HepG2 (cell line): ENCODE measurements at regions not wholly inside any gene's neighbourhood (a gene's known extent, or its start where the extent isn't known, plus 50 kb on each side); places are given as distances from the start of the nearest gene placed in this dataset.

ENCODE experiments used
- EED ChIP-seq: sonication (generic); formaldehyde crosslinking; IDR thresholded peaks from 2 replicates; pipeline ENCODE4 v1.5.0; 2020; ENCODE audit warnings: mild to moderate bottlenecking, missing genetic modification reagents
- ELF4 ChIP-seq: sonication (generic); formaldehyde crosslinking; IDR thresholded peaks from 2 replicates; pipeline ENCODE4 v1.5.0; 2020; ENCODE audit warnings: missing genetic modification reagents, mild to moderate bottlenecking, moderate library complexity, borderline replicate concordance
- ERF ChIP-seq: IDR thresholded peaks from 2 replicates; pipeline ENCODE4 v1.6.1; 2018; ENCODE audit warnings: missing biosample characterization, missing genetic modification reagents
- FOXK1 ChIP-seq: sonication (generic); formaldehyde crosslinking; IDR thresholded peaks from 2 replicates; pipeline ENCODE4 v1.4.0; 2020; ENCODE audit warnings: low read depth, missing genetic modification reagents, borderline replicate concordance
- HNRNPLL ChIP-seq: fragments of 200-400 bp; formaldehyde crosslinking; IDR thresholded peaks from 2 replicates; pipeline ENCODE4 v1.6.1; 2017; ENCODE audit warnings: mild to moderate bottlenecking, low read depth, low read length; ENCODE audit not compliant: poor library complexity, severe bottlenecking
- MTA1 ChIP-seq: sonication (generic); formaldehyde crosslinking; IDR thresholded peaks from 2 replicates; pipeline ENCODE4 v1.4.0; 2020; ENCODE audit warnings: missing genetic modification reagents, mild to moderate bottlenecking, borderline replicate concordance
- MXD4 ChIP-seq: IDR thresholded peaks from 2 replicates; pipeline ENCODE4 v1.6.1; 2016; ENCODE audit warnings: mild to moderate bottlenecking, missing biosample characterization, missing genetic modification reagents
- NCOR1 ChIP-seq: fragments of 200-600 bp; sonication (generic); IDR thresholded peaks from 2 replicates; pipeline ENCODE4 v1.7.0; 2017; ENCODE audit warnings: antibody characterized with exemption, low read length, borderline replicate concordance
- NPAS2 ChIP-seq: sonication (generic); formaldehyde crosslinking; IDR thresholded peaks from 2 replicates; pipeline ENCODE4 v1.8.0; 2022; ENCODE audit warnings: mild to moderate bottlenecking, missing genetic modification reagents, borderline replicate concordance
- PRMT3 ChIP-seq: sonication (generic); formaldehyde crosslinking; IDR thresholded peaks from 2 replicates; pipeline ENCODE4 v1.8.1; 2022; ENCODE audit warnings: low read depth, mild to moderate bottlenecking, moderate library complexity, missing genetic modification reagents, borderline replicate concordance
- RBFOX2 ChIP-seq: fragments of 200-400 bp; formaldehyde crosslinking; IDR thresholded peaks from 2 replicates; pipeline ENCODE4 v1.6.1; 2017; ENCODE audit warnings: low read depth, mild to moderate bottlenecking, low read length
- SMAD3 ChIP-seq: sonication (generic); formaldehyde crosslinking; IDR thresholded peaks from 2 replicates; pipeline ENCODE4 v1.4.0; 2020; ENCODE audit warnings: missing genetic modification reagents
- SRSF9 ChIP-seq: fragments of 200-400 bp; formaldehyde crosslinking; IDR thresholded peaks from 2 replicates; pipeline ENCODE4 v1.6.1; 2018; ENCODE audit warnings: borderline replicate concordance, mild to moderate bottlenecking, low read depth, low read length; ENCODE audit not compliant: insufficient read depth, poor library complexity, severe bottlenecking
- YEATS4 ChIP-seq: sonication (generic); formaldehyde crosslinking; IDR thresholded peaks from 2 replicates; pipeline ENCODE4 v1.4.0; 2020; ENCODE audit warnings: missing genetic modification reagents, borderline replicate concordance
- ZBTB21 ChIP-seq: sonication (generic); formaldehyde crosslinking; IDR thresholded peaks from 2 replicates; pipeline ENCODE4 v1.4.0; 2020; ENCODE audit warnings: missing genetic modification reagents
- ZFP62 ChIP-seq: sonication (generic); formaldehyde crosslinking; IDR thresholded peaks from 2 replicates; pipeline ENCODE4 v1.4.0; 2020; ENCODE audit warnings: missing genetic modification reagents
- ZFX ChIP-seq: sonication (generic); formaldehyde crosslinking; IDR thresholded peaks from 2 replicates; pipeline ENCODE4 v1.4.0; 2020; ENCODE audit warnings: mild to moderate bottlenecking, low read depth, missing genetic modification reagents, moderate library complexity
- ZNF383 ChIP-seq: sonication (generic); formaldehyde crosslinking; IDR thresholded peaks from 2 replicates; pipeline ENCODE4 v1.4.0; 2020; ENCODE audit warnings: missing genetic modification reagents, mild to moderate bottlenecking, borderline replicate concordance
- ZNF564 ChIP-seq: sonication (generic); formaldehyde crosslinking; IDR thresholded peaks from 2 replicates; pipeline ENCODE4 v1.8.1; 2023; ENCODE audit warnings: mild to moderate bottlenecking, missing genetic modification reagents
- ZNF644 ChIP-seq: IDR thresholded peaks from 2 replicates; pipeline ENCODE4 v1.6.1; 2016; ENCODE audit warnings: low read depth
- ZNF678 ChIP-seq: sonication (generic); formaldehyde crosslinking; IDR thresholded peaks from 2 replicates; pipeline ENCODE4 v1.4.0; 2020; ENCODE audit warnings: mild to moderate bottlenecking, missing genetic modification reagents
- ZNF713 ChIP-seq: sonication (generic); formaldehyde crosslinking; IDR thresholded peaks from 2 replicates; pipeline ENCODE4 v1.4.0; 2020; ENCODE audit warnings: mild to moderate bottlenecking, missing genetic modification reagents
- ZNF776 ChIP-seq: sonication (generic); formaldehyde crosslinking; IDR thresholded peaks from 2 replicates; pipeline ENCODE4 v1.4.0; 2020; ENCODE audit warnings: mild to moderate bottlenecking, missing genetic modification reagents
- ZNF792 ChIP-seq: IDR thresholded peaks from 2 replicates; pipeline ENCODE4 v1.6.1; 2016
- ZSCAN21 ChIP-seq: sonication (generic); formaldehyde crosslinking; IDR thresholded peaks from 2 replicates; pipeline ENCODE4 v1.8.0; 2022; ENCODE audit warnings: mild to moderate bottlenecking, missing genetic modification reagents, moderate library complexity, borderline replicate concordance
- ZSCAN9 ChIP-seq: IDR thresholded peaks from 2 replicates; pipeline ENCODE4 v1.6.1; 2016; ENCODE audit warnings: borderline replicate concordance
- TF ChIP-seq, protein P1 (sequence below): sonication (generic); formaldehyde crosslinking; IDR thresholded peaks from 2 replicates; pipeline ENCODE4 v1.4.0; 2020; ENCODE audit warnings: missing genetic modification reagents
- TF ChIP-seq, protein P2 (sequence below): conservative IDR thresholded peaks from 2 replicates; pipeline ENCODE4 v1.6.1; 2018; ENCODE audit warnings: missing genetic modification reagents
- TF ChIP-seq, protein P3 (sequence below): sonication (generic); formaldehyde crosslinking; IDR thresholded peaks from 2 replicates; pipeline ENCODE4 v1.4.0; 2020; ENCODE audit warnings: missing genetic modification reagents

DNA sequence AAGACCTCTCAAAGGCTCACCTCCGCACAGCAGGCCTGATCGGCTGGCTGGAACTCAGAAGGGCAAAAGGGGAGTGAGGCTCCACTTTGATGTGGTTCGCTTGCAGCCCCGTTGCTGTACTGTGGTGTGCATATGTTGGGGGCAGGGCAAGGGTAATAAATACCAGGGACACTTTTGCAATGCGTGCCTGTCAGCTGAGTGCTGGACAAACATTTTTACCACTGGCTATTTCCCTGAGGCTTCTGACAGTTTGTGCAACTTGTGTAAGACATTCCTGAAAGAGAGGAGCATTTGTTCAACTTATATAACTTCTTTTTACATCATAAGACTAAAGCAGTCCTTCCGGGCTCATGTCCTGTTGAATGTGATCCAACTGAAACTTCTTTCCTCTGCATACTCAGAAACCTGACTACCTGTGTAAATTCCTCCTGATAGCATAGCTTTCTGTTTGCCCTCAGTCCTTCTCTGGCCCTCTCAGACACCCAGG, 82.3 kb downstream of the SPRY1 start (continued):
- TF ChIP-seq, protein P1, sequence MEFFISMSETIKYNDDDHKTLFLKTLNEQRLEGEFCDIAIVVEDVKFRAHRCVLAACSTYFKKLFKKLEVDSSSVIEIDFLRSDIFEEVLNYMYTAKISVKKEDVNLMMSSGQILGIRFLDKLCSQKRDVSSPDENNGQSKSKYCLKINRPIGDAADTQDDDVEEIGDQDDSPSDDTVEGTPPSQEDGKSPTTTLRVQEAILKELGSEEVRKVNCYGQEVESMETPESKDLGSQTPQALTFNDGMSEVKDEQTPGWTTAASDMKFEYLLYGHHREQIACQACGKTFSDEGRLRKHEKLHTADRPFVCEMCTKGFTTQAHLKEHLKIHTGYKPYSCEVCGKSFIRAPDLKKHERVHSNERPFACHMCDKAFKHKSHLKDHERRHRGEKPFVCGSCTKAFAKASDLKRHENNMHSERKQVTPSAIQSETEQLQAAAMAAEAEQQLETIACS: no peak
- TF ChIP-seq MTA1 (CRISPR knock-in tag) (peak; percentile 95; the same call in 1 of the 2 replicates), ERF (CRISPR knock-in tag) (peak; percentile 94), ZNF713 (CRISPR knock-in tag) (no peak), SRSF9 (no peak), ZFX (peak; percentile 88), ZFP62 (no peak), RBFOX2 (peak; percentile 53; the same call in 1 of the 2 replicates), ZNF644 (CRISPR knock-in tag) (peak; percentile 74), YEATS4 (CRISPR knock-in tag) (peak; percentile 69; the same call in 1 of the 2 replicates), ZNF776 (CRISPR knock-in tag) (no peak), HNRNPLL (no peak), EED (CRISPR knock-in tag) (no peak), ZNF792 (peak; percentile 95), FOXK1 (CRISPR knock-in tag) (peak; percentile 99), ELF4 (CRISPR knock-in tag) (no peak), MXD4 (CRISPR knock-in tag) (peak; percentile 80), ZNF383 (CRISPR knock-in tag) (no peak), ZBTB21 (CRISPR knock-in tag) (peak; percentile 87), ZSCAN21 (CRISPR knock-in tag) (peak; percentile 89), SMAD3 (peak; percentile 94), ZSCAN9 (CRISPR knock-in tag) (peak; percentile 95), ZNF564 (CRISPR knock-in tag) (peak; percentile 49; the same call in 1 of the 2 replicates), ZNF678 (CRISPR knock-in tag) (no peak), NPAS2 (no peak), PRMT3 (CRISPR knock-in tag) (peak; percentile 60; the same call in 1 of the 2 replicates), NCOR1 (peak; percentile 94)
- TF ChIP-seq, protein P2, sequence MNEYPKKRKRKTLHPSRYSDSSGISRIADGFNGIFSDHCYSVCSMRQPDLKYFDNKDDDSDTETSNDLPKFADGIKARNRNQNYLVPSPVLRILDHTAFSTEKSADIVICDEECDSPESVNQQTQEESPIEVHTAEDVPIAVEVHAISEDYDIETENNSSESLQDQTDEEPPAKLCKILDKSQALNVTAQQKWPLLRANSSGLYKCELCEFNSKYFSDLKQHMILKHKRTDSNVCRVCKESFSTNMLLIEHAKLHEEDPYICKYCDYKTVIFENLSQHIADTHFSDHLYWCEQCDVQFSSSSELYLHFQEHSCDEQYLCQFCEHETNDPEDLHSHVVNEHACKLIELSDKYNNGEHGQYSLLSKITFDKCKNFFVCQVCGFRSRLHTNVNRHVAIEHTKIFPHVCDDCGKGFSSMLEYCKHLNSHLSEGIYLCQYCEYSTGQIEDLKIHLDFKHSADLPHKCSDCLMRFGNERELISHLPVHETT: peak; percentile 81
- TF ChIP-seq, protein P3, sequence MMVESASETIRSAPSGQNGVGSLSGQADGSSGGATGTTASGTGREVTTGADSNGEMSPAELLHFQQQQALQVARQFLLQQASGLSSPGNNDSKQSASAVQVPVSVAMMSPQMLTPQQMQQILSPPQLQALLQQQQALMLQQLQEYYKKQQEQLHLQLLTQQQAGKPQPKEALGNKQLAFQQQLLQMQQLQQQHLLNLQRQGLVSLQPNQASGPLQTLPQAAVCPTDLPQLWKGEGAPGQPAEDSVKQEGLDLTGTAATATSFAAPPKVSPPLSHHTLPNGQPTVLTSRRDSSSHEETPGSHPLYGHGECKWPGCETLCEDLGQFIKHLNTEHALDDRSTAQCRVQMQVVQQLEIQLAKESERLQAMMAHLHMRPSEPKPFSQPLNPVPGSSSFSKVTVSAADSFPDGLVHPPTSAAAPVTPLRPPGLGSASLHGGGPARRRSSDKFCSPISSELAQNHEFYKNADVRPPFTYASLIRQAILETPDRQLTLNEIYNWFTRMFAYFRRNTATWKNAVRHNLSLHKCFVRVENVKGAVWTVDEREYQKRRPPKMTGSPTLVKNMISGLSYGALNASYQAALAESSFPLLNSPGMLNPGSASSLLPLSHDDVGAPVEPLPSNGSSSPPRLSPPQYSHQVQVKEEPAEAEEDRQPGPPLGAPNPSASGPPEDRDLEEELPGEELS (CRISPR knock-in tag): peak; percentile 100
